ENCODE measurements at regions not wholly inside any gene's neighbourhood (a gene's known extent, or its start where the extent isn't known, plus 50 kb on each side); places are given as distances from the start of the nearest gene placed in this dataset.
"Not testable (repeated sequence)": the region's sequence is repeated elsewhere in the genome, so short reads cannot be mapped to it uniquely, and the experiment has no call there.

DNA sequence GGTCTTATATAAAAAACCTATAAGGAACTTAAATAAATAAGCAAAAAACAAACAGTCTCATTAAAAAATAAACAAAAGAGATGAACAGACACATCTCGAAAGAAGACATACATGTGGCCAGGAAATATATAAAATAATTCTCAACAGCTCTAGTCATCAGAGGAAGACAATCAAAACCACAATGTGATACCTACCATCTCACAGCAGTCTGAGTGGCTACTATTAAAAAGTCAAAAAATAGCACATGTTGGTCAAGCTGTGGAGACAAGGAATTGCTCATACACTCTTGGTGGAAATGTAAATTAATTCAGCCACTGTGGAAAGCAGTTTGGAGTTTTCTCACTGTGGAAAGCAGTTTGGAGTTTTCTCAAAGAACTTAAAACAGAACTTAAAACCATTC, 100.3 kb upstream of the ADAMTS5 start:
- no peak for DNase-seq

DNA sequence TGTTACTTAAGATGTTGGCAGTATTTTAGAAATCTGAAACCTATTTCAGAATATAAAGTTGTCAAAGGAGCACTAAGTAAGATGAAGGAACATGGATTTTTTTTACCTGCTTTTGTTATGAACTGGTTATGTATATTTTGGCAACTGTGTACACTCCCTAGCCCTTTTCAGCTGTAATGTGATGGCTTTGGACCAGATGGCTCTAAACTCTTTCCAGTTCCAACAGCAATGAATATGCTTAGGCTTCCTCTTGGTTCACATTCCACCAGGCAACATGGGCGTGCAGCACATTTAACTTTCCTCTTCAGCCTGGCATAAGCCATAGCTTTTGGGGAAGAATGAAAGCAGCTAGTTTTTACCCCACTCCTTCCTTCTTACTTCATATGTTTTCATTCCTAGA, 95.6 kb upstream of the ADAMTS5 start:
- no peak for DNase-seq

GRCh38 chr21:27061770-27062169, 94.9 kb upstream of the ADAMTS5 start:
- DNase-seq: no peak

- no peak for DNase-seq
Observed at GRCh38 chr21:27060190-27060589, 93.3 kb upstream of the ADAMTS5 start.

- no peak for DNase-seq
Observed at GRCh38 chr21:27058673-27059605, 92.1 kb upstream of the ADAMTS5 start.

DNA sequence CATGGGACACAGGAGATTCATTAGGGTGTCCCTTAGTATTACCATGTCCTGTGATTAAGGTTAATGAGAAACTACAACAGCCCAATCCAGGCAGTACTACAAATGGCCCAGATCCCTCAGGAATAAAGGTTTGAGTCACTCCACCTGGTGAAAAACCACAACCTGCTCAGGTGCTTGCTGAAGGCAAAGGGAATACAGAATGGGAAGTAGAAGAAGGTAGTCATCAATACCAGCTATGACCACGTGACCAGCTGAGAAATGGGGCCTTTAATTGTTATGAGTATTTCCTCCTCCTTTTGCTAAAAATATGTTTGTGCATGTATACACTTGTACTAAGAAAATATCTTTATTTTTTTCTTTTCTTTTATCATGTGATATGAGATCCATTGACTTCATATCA, 91.1 kb upstream of the ADAMTS5 start:
- no peak for DNase-seq

DNA sequence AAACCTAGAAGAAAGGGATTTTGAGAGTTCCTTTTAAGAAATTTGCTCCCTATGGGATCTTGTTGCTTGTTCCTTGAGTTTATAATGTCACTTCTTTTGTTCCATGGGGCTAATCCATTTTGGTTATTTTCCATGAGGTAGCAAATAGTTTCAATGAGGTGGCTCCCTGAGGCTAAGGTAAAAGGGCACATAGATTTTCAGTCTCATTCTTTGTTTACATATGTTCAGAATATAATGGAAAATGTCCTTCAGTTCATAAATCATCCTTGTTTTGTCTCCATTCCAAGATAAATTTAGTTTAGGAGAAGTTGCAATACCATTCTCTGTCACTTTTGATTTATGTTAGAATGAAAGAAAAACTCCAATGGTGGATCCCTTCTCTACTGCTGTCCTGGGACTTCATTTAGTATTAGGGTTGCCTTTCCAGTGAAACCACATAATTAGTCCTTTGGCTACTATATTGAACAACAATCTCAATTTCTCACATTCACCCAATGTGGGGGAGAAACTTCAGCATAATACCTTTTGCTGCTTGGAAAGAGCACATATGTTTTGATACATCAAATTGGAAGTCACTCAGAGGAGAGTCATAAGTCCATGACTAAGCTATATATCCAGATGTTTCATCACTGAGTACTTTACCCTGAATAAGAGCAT, 80.9 kb upstream of the ADAMTS5 start:
- DNase-seq: no peak

DNA sequence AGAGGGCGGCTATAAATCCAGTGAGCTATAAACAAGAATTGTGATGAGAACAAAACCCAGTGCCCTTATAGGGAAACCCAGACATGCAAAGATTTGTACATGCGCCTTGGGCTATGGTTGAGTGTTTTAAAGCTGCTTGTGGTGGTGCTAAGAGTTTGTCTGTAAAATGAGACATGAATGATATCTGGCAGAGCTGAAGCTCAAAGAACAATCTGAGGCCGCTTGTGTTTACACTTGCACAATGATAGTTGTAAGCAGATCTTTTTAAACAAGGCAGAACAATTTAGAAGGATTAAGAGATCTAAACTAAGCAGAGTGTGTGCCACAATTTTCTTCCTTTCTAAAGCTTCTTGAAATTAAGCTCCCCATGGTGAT, 80.4 kb upstream of the ADAMTS5 start:
- no peak for DNase-seq

- no peak for DNase-seq
Observed at GRCh38 chr21:27045281-27045985, 78.5 kb upstream of the ADAMTS5 start.

GRCh38 chr21:27043377-27043776, 76.5 kb upstream of the ADAMTS5 start:
- DNase-seq: no peak

- DNase-seq: no peak
Observed at GRCh38 chr21:27040738-27041469, 74.0 kb upstream of the ADAMTS5 start.

GRCh38 chr21:27036736-27037301, 69.9 kb upstream of the ADAMTS5 start:
- no peak for DNase-seq

DNA sequence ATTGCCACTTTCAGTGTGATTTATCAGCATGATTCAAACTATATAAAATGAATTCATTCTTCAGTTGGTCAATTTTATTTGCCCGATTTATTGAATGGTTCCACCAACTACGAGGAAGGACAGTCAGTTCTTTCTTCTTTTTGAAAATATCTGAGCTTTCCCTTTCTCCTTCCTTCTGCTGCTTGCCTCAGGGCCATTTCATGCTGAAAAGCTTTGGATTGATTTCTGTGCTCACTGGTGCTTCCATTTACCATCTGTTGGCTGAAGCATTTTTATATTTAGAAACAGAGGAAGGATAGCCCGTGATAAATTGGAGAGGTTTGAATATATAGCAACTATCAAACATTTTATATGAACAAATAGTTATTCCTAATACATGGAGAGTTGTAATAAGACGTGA, 68.9 kb upstream of the ADAMTS5 start:
- DNase-seq: no peak

DNA sequence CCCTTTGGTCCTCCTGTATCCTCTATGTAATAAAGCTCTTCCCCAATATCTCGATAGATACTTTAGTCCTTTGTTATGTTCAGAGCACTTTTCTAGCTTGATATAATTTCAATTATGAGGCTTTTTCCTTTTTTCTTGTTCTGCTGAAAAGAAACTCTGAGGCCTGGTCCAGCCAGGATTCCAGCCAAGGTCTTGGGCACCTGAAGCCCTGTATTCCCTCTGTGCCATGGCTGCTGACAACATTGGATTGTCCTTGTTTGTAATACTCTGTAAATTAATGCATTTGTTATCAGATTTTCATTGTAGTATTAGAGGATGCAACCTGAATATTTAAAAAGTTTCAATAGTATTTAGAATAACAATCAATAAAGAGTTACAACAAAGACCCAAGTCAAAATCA, 67.9 kb upstream of the ADAMTS5 start:
- no peak for DNase-seq

DNA sequence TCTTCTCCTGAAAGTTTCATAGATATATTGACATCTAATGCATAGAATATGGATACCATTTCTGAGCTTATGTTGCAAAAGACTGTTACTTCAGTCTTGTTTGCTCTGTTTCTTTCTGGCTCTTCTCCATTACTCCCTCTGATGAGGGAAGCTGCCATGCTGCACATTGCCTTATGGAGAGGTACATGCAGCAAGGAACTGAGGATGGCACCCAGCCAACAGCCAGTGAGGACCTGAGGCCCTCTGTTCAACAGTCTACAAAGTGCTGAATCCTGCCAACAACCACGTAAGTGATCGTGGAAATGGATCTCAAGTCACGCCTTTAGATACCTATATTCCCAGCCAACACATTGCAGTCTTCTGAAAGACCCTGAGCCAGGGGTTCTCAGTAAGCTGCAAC, 66.6 kb upstream of the ADAMTS5 start:
- DNase-seq: no peak

GRCh38 chr21:27026501-27026900, 59.6 kb upstream of the ADAMTS5 start:
- no peak for DNase-seq

- not testable (repeated sequence) for DNase-seq
Observed at GRCh38 chr21:27025708-27026107, 58.8 kb upstream of the ADAMTS5 start.

DNA sequence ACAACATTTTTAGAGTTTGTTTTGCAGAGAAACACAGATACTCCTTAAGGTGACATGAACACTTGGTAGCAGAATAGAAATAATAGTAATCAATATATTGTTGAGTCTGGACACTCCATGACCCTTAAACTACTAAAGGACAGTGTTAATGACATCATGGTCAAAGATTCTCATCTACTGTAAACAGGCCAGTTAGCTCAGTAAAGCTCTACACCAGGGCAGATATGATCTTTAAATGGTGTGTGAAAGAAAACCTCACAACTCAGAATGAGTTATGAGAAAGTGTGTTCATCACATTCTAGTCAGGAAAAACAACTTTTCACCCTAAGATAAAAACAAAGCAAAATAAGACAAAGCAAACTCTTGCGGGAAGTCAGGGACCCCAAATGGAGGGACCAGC, 58.1 kb upstream of the ADAMTS5 start:
- DNase-seq: no peak

DNA sequence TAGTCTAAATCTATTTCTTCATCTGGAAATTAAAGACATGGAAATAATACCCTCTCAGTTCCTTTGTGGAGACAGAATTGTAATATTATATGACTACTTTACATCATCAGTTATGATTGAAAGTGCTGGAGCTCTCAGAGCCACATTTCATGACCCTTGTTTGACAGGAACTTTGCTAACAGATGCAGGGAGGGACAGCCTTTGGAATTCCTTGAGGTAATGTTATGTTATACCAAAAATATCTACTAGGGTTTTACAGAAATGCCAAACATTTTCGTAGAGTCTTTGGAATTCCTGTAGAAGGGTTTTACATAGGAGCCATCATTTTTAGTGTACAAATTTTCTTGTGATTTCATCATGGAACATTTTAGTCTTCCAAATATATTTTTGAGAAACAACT, 57.4 kb upstream of the ADAMTS5 start:
- DNase-seq: no peak

DNA sequence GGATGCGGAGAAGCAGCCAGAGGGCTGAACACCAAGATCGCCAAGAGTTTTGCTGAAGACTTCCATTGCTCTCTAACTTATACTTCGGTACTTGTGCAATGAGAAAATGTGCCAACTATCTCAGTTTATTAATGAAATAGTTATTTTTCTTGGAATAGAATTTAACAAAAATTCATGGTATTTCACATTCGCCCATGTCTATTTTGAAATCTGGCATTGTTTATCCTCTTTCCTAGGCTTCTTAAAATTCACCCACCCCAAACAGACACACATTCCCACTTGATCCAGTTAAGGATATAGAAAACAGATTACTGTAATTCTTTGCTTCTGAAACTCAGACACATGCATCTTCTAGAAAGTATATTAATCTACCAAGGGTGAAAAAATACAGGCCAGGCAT, 56.3 kb upstream of the ADAMTS5 start:
- DNase-seq: no peak

- no peak for DNase-seq
Observed at GRCh38 chr21:27021801-27022200, 54.9 kb upstream of the ADAMTS5 start.

DNA sequence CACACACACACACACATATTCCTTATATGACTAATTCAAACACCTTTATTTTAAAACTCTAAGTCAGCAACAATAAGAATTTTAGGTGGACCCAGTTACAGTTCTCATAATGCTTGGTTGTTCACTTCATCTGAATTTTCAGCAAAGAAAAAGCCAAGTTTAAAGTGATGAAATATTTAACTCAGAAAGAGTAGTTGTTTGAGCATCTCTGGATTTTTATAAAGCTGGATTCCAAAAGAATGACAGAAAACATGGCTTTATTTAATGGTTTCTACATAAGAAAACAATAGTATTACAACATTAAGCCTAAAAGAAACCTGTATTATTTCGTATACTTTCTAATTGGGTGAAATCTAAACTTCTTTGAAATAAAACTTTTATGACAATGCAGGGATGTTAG, 54.2 kb upstream of the ADAMTS5 start:
- DNase-seq: no peak

- no peak for DNase-seq
Observed at GRCh38 chr21:27017246-27017645, 50.4 kb upstream of the ADAMTS5 start.

Data from AML-193 (cell line).